GM21381 (cell line): ENCODE measurements at regions not wholly inside any gene's neighbourhood (a gene's known extent, or its start where the extent isn't known, plus 50 kb on each side); places are given as distances from the start of the nearest gene placed in this dataset.
"Not testable (repeated sequence)": the region's sequence is repeated elsewhere in the genome, so short reads cannot be mapped to it uniquely, and the experiment has no call there.

Experiments
- ATAC-seq: cut with Tn5 transposase; IDR thresholded peaks from one replicate; pipeline ENCODE4 v1.9.1; 2021; ENCODE audit warnings: mild to moderate bottlenecking, moderate library complexity; ENCODE audit not compliant: unreplicated experiment

DNA sequence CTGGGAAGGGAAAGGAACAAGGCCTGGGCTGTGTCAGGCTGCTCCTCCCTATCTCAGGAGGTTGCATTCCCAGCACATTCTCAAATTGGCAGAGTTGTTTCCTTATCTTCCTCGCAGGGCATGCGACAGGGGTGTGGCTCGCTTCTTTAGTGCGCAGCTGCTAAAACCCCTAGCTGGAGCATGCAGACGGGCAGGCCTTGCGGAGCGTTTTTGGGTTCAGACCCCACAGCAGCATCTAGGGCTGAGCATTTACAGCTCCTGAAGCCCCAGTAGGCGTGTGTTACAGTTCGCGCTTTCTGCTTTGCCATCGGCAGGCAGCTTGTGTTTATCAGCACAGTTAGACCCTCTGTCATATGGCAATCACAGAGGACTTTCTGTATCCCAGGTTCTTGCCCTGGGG is 392.4 kb downstream of the TECRL start:
- ATAC-seq = no peak

DNA sequence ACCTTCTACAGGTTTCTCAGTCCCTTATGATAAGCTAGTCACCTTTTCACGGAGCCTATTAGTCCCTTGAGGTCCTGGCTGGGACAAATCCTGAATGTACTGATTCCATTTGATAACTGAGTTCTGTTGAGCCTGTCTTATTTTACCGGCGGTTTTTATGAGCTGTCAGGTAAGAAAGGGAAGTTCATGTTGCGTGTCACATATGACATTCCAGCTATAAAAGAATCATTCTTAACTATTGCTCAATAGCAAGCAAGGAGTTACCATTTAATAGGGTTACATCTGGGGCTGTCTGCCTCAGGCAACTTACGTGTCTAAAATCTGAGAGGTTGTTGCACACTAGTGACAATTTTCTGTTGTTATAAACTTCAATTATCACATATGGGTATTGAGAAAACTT is 394.6 kb downstream of the TECRL start:
- no peak for ATAC-seq

DNA sequence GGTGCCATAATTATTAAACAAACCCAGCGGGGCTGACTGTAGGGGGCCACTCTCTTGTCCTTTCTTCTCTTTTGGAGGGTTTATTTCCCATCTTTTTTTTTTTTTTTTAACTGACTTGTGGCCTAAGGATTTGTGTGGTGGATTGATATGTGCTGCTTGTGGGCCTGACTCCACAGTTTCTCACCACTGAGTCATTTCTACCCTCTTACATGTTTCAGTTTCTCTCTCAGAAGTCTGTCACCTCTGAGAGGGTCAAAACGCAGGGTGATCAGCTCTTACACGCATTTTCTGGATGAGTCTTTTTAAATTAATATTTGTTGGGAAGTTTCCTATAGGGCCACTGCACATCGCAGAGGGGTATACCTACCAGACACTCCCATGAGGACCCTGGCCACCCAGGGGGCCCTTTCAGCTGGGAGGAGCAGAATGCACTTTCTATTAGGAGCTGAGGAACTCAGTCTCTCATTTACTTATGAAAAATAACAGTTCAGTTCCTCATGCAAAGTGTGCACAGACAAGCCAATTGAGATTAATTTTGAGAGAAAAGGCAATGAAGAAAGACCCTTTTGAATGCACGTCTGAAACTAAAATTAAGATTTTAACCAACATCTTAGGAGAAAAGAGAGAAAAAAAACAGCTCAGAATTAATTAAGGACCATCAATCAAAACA is 407.9 kb downstream of the TECRL start:
- ATAC-seq = peak; percentile 90

DNA sequence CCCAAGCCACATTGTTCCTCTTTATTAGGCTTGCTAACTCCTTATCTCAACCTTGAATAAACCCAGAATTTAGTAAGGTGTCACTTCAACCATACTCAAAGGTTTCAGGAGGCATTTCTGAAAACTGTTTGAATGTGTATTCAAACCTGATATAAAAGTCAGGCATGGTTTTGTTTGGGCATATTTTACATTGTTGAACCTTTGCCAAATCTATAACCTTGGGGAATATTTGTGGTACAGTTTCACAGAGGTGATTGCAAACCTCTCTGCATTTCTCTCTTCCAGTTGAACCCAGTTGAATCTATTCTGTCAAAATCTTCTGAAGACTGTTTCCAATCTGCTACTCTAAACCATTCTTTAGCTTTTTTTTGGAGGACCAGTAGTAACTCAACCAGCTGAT is 409.0 kb downstream of the TECRL start:
- ATAC-seq = no peak

DNA sequence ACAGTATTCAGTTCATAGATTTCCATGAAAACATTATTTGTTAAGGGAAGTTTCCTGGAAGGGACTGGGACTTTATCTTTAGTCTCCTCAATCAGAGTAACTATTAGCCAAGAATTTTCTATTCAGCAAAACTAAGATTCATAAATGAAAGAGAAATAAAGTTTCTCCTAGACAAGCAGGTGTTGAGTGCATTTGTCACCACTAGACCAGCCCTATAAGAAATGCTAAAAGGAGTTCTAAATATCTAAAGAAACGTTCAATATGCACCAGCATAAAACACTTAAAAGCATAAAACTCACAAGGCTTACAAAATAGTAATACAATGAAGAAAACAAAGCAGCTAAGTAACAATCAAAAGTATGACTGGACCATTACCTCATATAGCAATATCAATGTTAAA is 423.0 kb downstream of the TECRL start:
- no peak for ATAC-seq

DNA sequence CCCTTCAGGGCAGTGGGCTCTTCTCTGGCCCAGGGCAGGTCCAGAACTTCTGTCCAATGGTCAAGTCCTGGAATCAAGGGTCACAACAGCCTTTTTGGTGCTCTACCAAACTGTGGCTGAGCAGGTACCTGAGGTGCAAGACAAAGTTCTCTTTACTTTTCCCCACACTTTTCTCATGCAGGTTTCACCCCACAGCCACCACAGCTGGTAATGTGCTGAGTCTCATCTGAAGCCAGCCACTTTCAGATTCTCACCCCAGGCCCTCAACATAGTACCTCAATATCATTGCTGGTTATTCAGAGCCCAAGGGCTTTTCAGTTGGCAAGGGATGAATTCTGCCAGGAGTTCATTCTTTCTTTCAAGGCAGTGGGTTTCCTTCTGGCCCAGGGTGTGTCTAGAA is 426.0 kb downstream of the TECRL start:
- ATAC-seq = no peak

DNA sequence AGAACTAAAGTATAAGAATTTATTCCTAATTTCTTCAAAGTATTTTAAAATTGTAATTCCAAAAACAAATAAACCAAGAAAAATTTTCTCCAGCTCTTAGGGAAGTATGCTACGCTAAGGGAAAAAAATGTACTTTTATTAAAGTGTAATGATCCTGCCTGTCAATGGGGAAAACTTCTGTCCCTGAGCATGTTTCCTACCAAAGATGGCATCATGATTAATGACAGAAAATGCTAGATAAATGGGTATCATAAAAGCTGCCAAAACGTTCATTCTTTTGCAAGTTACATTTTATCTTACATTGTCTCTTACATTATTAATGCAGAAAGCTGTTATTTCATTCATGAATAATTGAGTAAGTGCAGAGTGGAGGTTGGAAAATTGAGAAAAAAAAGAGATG is 443.4 kb downstream of the TECRL start:
- ATAC-seq = no peak

DNA sequence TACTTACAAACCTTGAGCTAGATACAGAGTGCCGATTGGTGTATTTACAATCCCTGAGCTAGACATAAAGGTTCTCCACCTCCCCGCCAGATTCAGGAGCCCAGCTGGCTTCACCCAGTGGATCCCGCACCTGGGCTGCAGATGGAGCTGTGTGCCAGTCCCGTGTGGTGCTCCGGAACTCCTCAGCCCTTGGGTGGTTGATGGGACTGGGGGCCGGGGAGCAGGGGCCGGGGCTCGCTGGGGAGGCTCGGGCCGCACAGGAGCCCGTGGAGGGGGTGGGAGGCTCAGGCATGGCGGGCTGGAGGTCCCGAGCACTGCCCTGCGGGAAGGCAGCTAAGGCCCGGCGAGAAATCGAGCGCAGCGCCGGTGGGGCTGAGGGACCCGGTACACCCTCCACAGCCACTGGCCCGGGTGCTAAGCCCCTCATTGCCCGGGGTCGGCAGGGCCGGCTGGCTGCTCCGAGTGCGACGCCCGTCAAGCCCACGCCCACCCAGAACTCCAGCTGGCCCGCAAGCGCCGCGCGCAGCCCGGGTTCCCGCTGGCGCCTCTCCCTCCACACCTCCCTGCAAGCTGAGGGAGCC is 466.5 kb downstream of the TECRL start:
- ATAC-seq = not testable (repeated sequence)

DNA sequence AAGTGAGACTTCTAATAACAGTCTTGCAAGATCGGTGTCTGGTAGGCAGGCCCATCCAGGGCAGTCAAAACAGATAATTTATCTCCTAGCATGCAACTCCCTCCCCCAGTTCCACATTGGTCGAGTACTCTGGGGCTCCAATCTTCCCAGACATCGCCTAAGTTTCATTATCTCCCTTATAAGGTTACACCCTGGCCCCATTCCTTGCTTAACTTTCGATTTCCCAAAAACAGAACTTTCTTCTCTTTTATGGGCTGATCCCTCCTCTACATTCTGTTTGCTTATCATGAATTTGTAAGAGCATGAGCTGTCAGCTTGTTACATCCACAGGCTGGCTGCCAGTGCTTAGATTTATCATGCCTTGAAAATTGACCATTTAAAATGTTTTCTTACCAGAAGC is 471.3 kb downstream of the TECRL start:
- ATAC-seq = no peak

DNA sequence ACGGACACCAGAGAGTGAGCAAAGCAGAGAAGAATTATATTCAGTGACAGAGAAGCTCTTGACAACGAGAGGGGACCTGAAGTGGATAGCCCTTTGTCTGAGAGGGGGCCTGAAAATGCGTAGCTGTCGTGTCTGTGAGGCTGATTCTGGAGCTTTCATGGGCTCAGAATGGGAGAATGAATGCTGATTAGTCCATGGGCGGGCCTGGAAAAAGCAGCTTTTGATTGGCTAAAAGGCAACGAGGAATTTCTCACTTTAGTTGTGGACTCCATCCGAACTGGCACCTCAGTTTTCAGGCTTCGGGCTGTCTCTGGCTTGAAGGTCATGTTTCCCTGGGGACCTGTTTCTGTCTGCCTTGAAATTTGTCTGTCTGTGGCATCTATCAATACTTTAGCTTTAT is 487.1 kb downstream of the TECRL start:
- ATAC-seq = no peak

DNA sequence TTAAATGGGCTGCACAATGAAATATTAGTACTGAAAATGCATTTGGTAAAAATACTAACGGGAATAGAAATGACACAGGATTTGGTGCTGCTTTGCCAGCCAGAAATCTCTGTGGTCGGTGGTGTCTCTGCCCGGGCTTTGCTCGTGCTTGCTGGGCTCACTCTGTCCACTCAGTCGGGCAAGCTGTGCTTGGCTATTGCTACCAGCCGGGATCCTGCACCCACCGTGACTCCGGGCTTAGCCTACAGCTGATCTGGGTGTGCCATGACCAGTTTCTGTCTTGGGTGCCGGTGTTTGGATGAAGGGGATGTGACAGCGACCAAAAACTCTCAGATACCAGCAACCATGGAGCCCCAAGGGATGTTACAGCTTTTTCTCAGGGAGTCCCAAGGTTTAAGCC is 487.7 kb downstream of the TECRL start:
- no peak for ATAC-seq

DNA sequence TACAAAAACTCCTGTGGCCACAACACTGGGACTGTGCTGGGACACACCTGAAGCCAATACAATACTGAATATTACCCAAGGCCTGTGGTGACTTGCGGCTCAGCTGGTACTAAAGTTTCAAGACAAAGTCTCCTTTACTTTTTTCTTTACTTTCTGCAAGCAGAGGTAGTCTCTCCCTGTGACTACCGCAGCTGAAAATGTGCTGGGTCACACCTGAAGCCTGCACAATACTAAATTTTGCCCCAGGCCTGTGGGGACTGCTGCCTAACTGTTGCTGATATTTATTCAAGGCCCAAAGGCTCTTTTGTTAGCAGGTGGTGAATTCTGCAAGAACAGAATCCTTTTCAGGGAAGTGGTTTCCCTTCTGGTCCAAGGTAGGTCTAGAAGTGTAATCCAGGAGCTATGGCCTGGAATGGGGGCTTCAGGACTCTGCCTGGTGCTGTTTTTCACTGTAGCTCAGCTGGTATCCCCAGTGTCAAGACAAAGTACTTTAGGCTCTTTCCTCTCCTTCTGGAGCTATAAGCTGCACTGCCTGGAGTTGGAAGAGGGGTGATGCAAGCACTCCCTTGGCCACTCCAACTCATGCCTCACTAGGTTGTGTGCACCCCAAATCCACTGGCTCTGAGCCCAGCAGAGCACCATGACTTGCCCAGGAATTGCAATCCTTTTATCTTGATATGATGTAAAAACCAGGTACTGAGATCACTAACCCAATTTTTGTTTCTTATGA is 489.4 kb downstream of the TECRL start:
- no peak for ATAC-seq

DNA sequence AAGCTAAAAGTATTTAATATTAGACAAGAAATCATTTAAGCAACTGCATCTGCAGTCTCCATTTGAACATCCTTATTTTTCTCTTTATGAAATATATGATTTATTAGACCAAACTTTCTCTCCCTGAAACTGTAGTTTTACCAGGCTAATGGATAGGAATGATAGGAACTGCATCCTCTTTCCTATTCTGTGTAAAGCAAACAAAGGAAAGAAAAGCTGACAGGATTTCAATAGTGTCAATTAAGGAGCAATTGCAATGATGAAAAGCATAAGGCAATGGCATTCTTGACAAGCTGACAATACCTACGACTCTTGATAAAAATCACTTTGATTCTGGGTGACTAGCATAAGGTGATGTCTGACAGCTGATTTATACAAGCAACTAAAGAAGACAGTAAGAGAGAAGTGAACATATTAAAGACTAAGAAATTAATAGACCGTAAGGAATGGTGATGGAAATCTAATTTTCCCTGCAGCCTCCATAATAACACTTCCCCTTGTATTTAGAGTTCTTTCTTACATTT is 502.5 kb downstream of the TECRL start:
- ATAC-seq = no peak

DNA sequence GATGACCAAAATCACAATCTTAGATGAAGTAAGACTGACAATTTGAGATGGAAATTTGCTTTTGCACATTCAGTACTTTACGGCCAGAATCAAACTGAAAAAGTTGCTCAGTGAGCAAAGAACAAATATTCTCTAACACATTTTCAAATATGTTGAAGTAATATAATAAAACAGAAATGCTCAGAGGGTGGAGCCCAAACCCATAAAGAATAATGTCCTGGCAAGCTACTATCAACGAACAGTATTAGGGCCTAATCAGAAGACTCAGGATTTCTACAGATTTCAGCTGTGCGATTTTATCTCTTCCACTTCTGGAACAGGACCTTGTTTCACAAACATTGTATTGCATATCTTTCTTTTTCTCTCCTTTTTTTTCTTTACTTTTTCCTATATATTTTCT is 505.0 kb downstream of the TECRL start:
- ATAC-seq = no peak

DNA sequence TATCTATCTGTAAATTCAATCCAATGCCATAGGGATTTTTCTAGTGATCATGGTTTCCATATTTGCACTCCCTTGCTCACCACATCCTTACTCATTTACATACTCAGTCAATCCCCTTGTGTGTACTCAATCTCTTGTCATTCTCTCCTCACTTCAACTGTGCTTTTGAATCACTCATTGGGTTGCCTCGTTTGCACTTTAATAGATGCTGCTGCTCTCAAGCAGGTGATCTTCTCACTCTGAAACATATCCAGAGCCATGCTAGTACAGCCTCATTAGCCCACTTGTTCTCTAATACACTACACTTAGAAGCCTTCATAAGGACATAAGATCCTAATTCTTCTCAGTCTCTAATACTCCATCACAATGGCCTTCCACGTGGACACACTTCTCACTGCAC is 507.9 kb downstream of the TECRL start:
- no peak for ATAC-seq

DNA sequence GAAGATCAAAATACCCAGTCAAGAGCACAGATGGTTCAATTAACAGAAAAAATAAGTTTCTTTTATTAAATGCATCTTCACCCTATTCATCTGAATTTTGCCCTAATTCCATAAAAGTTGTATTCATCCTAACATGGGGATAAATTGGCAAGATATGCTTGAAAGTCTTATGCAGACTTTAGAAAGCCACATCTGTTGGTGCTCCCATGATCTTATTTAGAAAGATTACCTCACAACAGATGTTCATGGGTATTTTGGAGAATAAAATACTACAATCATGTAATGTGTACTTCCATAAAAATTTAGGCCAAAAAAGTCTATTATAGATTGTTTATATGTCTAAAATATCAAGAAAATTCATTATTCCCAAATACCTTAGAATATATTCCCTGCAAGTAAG is 510.3 kb downstream of the TECRL start:
- no peak for ATAC-seq

DNA sequence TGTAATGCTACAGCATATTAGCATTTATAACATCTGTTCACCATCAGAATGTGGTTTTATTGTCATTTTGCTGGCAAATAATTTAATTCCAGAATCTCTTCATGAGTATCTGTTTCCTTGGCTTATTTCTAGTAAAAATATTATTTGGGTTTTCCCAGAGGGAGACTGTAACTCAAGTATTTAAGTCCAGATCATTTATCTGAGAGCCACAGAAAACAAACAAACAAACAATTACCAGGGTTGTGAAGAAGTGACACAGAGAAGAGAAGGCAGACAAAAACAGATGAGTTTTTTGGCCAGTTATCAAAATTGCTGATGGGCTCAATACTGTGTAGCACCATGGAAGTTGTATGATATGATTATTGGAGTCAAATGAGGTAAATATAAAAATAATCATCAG is 515.1 kb downstream of the TECRL start:
- no peak for ATAC-seq

DNA sequence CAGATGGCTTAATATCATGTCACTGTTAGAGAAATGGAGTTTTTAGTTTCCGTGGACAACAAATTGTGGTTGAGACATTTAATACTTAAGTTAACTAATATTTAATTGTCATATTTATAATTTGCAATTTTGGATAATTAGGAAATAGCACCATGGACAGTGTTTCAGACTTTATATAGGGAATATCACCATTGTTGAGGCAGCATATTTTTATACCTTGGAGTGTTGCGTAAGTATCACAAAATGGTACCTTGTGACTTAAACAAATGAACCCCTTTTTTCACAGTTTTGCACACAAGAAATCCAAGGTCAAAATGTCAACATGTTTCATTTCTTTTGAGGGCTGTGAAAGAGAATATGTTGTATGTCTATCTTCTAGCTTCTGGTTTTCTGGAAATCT is 539.9 kb downstream of the TECRL start:
- no peak for ATAC-seq

DNA sequence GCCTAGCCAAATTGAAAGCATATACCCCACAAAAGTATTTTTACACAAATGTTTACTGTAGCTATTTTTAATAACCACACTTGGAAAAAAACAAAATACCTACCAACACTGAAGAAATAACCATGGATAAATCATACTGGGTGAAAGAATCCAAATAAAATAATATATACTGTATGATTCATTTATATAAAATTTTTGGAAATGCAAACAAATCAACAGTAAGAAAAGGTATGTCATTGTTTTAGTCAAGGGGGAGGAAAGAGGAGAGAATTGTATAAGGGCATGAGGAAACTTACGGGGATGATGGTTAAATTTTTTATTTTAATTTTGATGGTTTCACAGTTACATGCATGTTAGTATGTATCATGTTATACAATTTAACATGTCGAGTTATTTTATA is 557.8 kb downstream of the TECRL start:
- ATAC-seq = no peak

DNA sequence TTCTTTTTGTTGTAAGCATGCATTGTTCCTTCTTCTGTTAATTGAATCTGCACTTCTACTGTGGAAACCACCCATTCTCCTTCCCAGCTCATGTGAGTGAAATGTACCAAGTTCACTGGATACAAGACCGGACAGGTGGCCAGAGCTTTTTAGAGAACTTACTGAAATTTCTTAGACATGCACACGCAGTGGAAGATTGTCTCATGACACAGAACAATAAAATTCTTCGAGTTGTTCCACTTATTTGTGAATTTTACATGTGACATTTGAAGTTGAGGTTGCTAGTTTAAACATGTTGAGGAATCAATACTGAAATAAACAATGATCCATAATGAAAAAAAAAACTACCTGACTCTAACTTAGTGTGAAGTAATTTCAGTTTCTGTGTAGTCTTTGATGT is 568.0 kb downstream of the TECRL start:
- ATAC-seq = no peak

DNA sequence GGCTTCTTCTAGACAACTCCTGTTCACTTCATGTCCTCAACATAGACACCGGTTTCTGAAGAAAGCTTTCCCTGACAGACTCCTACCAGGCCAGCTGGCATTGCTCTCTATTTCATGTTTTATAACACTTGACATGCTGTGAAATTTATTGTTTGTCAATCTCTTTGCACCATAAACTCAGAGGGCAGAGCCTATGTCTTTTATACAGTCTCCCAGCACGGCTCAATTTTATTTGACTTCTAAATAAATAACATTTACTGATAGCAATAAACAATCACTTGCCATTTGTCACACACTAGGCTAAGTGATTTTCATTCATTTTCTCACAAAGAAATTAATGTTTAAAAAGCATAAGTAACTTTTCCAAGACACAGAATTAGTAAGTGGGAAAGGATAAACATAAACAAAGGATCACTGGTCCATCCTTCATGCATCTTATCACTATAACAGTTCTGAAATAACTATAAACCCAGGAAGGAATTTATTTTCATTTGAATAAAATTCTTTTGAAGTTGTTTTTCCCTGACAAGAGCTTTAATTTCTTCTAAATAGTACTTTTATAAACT is 577.6 kb downstream of the TECRL start:
- no peak for ATAC-seq
